GM12874 (cell line): ENCODE measurements at regions not wholly inside any gene's neighbourhood (a gene's known extent, or its start where the extent isn't known, plus 50 kb on each side); places are given as distances from the start of the nearest gene placed in this dataset.

Experiments
- CTCF ChIP-seq: IDR thresholded peaks from 2 replicates; pipeline ENCODE4 v1.5.1; 2011; ENCODE audit warnings: low read depth, mild to moderate bottlenecking, control low read depth, low read length, moderate library complexity; ENCODE audit not compliant: insufficient read depth

- no peak for TF ChIP-seq CTCF
Measured at GRCh38 chr6:119686644-119687043, 337.1 kb upstream of the MAN1A1 start.

- TF ChIP-seq CTCF, result no peak
Measured at GRCh38 chr6:119686240-119686639, 336.7 kb upstream of the MAN1A1 start.

- TF ChIP-seq CTCF, result no peak
Measured at GRCh38 chr6:119683671-119684070, 334.1 kb upstream of the MAN1A1 start.

- no peak for TF ChIP-seq CTCF
Measured at GRCh38 chr6:119683031-119683430, 333.5 kb upstream of the MAN1A1 start.

- no peak for TF ChIP-seq CTCF
Measured at GRCh38 chr6:119678961-119679360, 329.4 kb upstream of the MAN1A1 start.

- no peak for TF ChIP-seq CTCF
Measured at GRCh38 chr6:119677384-119677783, 327.8 kb upstream of the MAN1A1 start.

GRCh38 chr6:119676961-119677360 is 327.4 kb upstream of the MAN1A1 start:
- no peak for TF ChIP-seq CTCF

GRCh38 chr6:119676230-119676629 is 326.7 kb upstream of the MAN1A1 start:
- TF ChIP-seq CTCF, result no peak
